ENCODE measurements at regions not wholly inside any gene's neighbourhood (a gene's known extent, or its start where the extent isn't known, plus 50 kb on each side); places are given as distances from the start of the nearest gene placed in this dataset.

DNA sequence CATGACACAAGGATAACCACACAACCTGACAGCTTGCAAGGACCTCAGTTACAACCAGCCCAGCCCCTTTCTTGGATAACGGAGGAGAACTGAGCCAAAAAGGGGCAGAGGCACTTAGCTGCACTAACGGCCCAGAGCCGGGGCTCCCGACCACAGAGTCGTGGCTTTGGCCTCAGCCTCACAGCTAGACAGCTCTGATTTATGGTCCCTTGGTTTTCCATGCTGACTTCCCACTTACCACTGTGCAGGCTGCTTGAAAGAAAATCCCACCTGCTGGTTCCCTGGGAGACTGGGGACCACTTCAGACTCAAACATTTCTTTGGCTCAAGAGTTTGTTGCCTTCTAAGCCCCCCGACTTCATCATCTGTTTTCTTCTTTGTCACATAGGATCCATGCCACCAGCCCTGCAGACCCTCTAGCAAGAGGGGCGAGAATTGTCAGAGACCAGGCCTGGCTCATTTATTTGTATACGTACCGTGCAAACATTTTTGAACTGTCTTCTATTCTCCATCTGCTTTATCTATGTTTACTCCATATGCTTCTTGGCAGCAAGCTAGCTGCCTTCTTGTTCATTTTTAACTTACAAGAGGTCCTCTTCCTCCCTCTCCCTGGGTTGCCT is 352.6 kb upstream of the MYT1L start:
- H3K27me3 Mint-ChIP-seq = peaks cover 36% of the 10 kb centered on the region
- POLR2A ChIA-PET = no interaction called here
- intact Hi-C loops (cut with micrococcal nuclease) = no loop called here

More for the DNA sequence above, 352.6 kb upstream of the MYT1L start:
- TF ChIP-seq CTCF (IDR thresholded peaks at IDR 0.05) (no peak), EZH2 (IDR thresholded peaks at IDR 0.05; ENCODE audit: borderline replicate concordance, insufficient read depth, low read depth, low read length, poor library complexity, severe bottlenecking) (no peak)
- no peak overlapping the region for H3K4me2 ChIP-seq (replicated peaks; ENCODE audit: low read depth, low read length, poor library complexity, severe bottlenecking)
- Mint-ChIP-seq H3K27ac (no peak overlapping the region), H3K4me1 (no peaks in the 10 kb centered on the region), H3K4me3 (no peak overlapping the region), H3K9me3 (ENCODE audit: insufficient read depth) (no peaks in the 10 kb centered on the region)
- CTCF ChIA-PET = no interaction called here
- DNase-seq = no peak
- H3K4me3 ChIP-seq (ENCODE audit: control extremely low read depth in 1 of 5, extremely low read depth in 1 of 5, insufficient read depth in 1 of 5, low read depth in 2 of 5, low read length in 4 of 5) = no peak overlapping the region
- 39% methylated on average over 9 of the region's 9 CpGs for WGBS (ENCODE audit: insufficient coverage)
- no peaks in the 10 kb centered on the region for H3K79me2 ChIP-seq (ENCODE audit: control insufficient read depth, insufficient read depth, low read length)
- no peak overlapping the region for H2AFZ ChIP-seq (ENCODE audit: insufficient read depth, low read depth, low read length, poor library complexity, severe bottlenecking)
- peaks cover 0 to 3% (median 0%) of the 10 kb centered on the region in 4 experiments for H3K27me3 ChIP-seq (replicated peaks in 1 of 4; ENCODE audit: control extremely low read depth in 1 of 4, control insufficient read depth in 3 of 4, insufficient read depth in 4 of 4, low read length in 3 of 4)
- no peaks in the 10 kb centered on the region for H3K4me1 ChIP-seq (ENCODE audit: control insufficient read depth in 2 of 2, insufficient read depth in 2 of 2, low read length in 2 of 2)
- peaks cover 0 to 4% (median 0%) of the 10 kb centered on the region in 3 donors for H3K9me3 ChIP-seq (ENCODE audit: control extremely low read depth in 1 of 3, control insufficient read depth in 2 of 3, insufficient read depth in 1 of 3, low read length in 2 of 3)
- H3K9ac ChIP-seq (ENCODE audit: low read length) = no peak overlapping the region
- no peak for ATAC-seq (ENCODE audit: low read depth)
- no peaks in the 10 kb centered on the region for H4K20me1 ChIP-seq (ENCODE audit: control insufficient read depth, insufficient read depth, low read length, poor library complexity, severe bottlenecking)
- no peak overlapping the region for H3K27ac ChIP-seq (ENCODE audit: low read length in 2 of 2)
- H3K36me3 ChIP-seq (replicated peaks in 1 of 2; ENCODE audit: control extremely low read depth in 1 of 2, control insufficient read depth in 1 of 2, extremely low read depth in 1 of 2, insufficient read depth in 2 of 2, low read length in 1 of 2) = no peaks in the 10 kb centered on the region
